H1 (cell line): ENCODE measurements at regions not wholly inside any gene's neighbourhood (a gene's known extent, or its start where the extent isn't known, plus 50 kb on each side); places are given as distances from the start of the nearest gene placed in this dataset.

Source experiments
- CEBPB ChIP-seq: IDR thresholded peaks from 2 replicates; pipeline ENCODE4 v1.6.1; 2012; ENCODE audit warnings: low read depth, low read length
- EZH2 ChIP-seq: fragments of 200-600 bp; sonication (generic); IDR thresholded peaks from 2 replicates; pipeline ENCODE4 v1.7.1; 2012; ENCODE audit warnings: low read depth, mild to moderate bottlenecking, moderate library complexity, low read length, inconsistent platforms; ENCODE audit not compliant: severe bottlenecking
- MAX ChIP-seq: IDR thresholded peaks from 2 replicates; pipeline ENCODE4 v1.6.1; 2012; ENCODE audit warnings: inconsistent platforms
- RAD21 ChIP-seq, 2 experiments: IDR thresholded peaks in 1 of 2; conservative IDR thresholded peaks in 1 of 2; 2 replicates each; pipeline ENCODE4 v1.6.1; 2011; ENCODE audit warnings: low read depth in 2 of 2, low read length in 2 of 2, improper control_type of control experiment in 1 of 2, inconsistent platforms in 1 of 2, mild to moderate bottlenecking in 1 of 2, moderate library complexity in 1 of 2
- SP1 ChIP-seq: IDR thresholded peaks from 2 replicates; pipeline ENCODE4 v1.6.1; 2011; ENCODE audit warnings: low read depth, low read length
- USF2 ChIP-seq: IDR thresholded peaks from 2 replicates; pipeline ENCODE4 v1.6.1; 2011; ENCODE audit warnings: low read length, improper control_type of control experiment
- TF ChIP-seq, protein P1 (sequence below), 3 experiments: IDR thresholded peaks; 1 replicate in 2 of 3; 2 replicates in 1 of 3; pipeline versions ENCODE4 v1.5.1 to v1.6.1; 2011; ENCODE audit warnings: low read length in 3 of 3, mild to moderate bottlenecking in 3 of 3, inconsistent platforms in 2 of 3, low read depth in 1 of 3, moderate library complexity in 1 of 3; ENCODE audit not compliant: insufficient read depth in 1 of 3; ENCODE audit errors: control extremely low read depth in 1 of 3

DNA sequence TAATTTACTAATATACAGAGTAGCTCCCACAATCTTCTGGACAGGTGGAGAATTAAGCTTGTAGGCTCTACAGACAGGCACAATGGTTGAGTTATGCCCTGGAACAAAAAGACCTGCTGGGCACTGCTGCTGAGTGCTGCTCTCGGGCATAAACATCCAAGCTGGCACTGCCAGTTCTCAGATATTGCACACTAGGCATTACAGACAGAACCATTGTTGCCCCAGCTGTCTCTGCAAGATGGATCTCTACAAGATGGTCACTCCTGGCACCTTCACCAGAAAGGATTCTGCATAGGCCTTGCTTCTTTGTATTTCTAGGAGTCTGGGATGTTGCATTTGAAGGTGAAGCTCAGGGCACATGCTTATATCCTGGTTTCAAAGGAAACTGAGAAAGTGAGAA is 527.1 kb downstream of the STIM2 start:
- TF ChIP-seq, protein P1, sequence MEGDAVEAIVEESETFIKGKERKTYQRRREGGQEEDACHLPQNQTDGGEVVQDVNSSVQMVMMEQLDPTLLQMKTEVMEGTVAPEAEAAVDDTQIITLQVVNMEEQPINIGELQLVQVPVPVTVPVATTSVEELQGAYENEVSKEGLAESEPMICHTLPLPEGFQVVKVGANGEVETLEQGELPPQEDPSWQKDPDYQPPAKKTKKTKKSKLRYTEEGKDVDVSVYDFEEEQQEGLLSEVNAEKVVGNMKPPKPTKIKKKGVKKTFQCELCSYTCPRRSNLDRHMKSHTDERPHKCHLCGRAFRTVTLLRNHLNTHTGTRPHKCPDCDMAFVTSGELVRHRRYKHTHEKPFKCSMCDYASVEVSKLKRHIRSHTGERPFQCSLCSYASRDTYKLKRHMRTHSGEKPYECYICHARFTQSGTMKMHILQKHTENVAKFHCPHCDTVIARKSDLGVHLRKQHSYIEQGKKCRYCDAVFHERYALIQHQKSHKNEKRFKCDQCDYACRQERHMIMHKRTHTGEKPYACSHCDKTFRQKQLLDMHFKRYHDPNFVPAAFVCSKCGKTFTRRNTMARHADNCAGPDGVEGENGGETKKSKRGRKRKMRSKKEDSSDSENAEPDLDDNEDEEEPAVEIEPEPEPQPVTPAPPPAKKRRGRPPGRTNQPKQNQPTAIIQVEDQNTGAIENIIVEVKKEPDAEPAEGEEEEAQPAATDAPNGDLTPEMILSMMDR (IDR thresholded peaks at IDR 0.05; ENCODE audit: control extremely low read depth in 1 of 3, insufficient read depth in 1 of 3, low read depth in 1 of 3, low read length in 3 of 3) = no peak
- no peak for TF ChIP-seq SP1
- TF ChIP-seq EZH2 = no peak
- TF ChIP-seq RAD21 (IDR thresholded peaks at IDR 0.05 in 1 of 2, conservative IDR thresholded peaks at IDR 0.05 in 1 of 2; ENCODE audit: low read depth in 2 of 2, low read length in 2 of 2) = no peak
- TF ChIP-seq USF2 = no peak
- no peak for TF ChIP-seq MAX
- no peak for TF ChIP-seq CEBPB
